ENCODE measurements at regions not wholly inside any gene's neighbourhood (a gene's known extent, or its start where the extent isn't known, plus 50 kb on each side); places are given as distances from the start of the nearest gene placed in this dataset.

GRCh38 chr12:90630006-90630405 lies 325.0 kb downstream of the CCER1 start:
- TF ChIP-seq CTCF (IDR thresholded peaks at IDR 0.05; ENCODE audit: low read length) (no peak), EZH2 (optimal IDR thresholded peaks at IDR 0.05; ENCODE audit: low read depth, low read length) (no peak), EZH2phosphoT487 (IDR thresholded peaks at IDR 0.05; ENCODE audit: low read length) (no peak)
